B cell (primary cell): ENCODE measurements at regions not wholly inside any gene's neighbourhood (a gene's known extent, or its start where the extent isn't known, plus 50 kb on each side); places are given as distances from the start of the nearest gene placed in this dataset.

Experiments used
- EZH2 ChIP-seq: IDR thresholded peaks from 2 replicates; pipeline ENCODE4 v1.6.1; 2012; ENCODE audit warnings: borderline replicate concordance, low read depth, mild to moderate bottlenecking, moderate library complexity, low read length; ENCODE audit not compliant: insufficient read depth, poor library complexity, severe bottlenecking
- TF ChIP-seq, protein P1 (sequence below): fragments of 200-600 bp; IDR thresholded peaks from one replicate; pipeline ENCODE4 v1.8.0; 2022; ENCODE audit warnings: antibody characterized with exemption, mild to moderate bottlenecking

DNA sequence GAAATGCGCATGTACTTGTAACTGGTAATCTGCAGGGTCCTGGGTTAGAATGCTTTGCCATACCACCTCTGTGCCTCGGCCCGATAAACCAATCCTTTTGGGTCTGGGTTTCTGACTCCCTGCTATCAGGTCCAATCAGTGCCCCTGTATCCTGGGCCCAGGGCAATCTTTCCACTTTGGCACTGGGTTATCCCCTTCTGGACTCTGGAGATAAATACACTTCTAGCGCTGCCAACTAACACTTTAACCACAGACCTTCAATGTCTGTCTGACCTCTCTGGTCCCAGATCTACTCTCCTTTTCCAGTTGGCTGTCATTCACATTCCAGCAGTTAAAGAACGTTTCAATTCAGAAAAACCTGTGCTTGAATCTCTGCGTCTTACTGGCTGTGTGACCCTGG lies 55.3 kb downstream of the DNAAF9 start:
- TF ChIP-seq, protein P1, sequence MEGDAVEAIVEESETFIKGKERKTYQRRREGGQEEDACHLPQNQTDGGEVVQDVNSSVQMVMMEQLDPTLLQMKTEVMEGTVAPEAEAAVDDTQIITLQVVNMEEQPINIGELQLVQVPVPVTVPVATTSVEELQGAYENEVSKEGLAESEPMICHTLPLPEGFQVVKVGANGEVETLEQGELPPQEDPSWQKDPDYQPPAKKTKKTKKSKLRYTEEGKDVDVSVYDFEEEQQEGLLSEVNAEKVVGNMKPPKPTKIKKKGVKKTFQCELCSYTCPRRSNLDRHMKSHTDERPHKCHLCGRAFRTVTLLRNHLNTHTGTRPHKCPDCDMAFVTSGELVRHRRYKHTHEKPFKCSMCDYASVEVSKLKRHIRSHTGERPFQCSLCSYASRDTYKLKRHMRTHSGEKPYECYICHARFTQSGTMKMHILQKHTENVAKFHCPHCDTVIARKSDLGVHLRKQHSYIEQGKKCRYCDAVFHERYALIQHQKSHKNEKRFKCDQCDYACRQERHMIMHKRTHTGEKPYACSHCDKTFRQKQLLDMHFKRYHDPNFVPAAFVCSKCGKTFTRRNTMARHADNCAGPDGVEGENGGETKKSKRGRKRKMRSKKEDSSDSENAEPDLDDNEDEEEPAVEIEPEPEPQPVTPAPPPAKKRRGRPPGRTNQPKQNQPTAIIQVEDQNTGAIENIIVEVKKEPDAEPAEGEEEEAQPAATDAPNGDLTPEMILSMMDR, result no peak
- TF ChIP-seq EZH2, result no peak
